Stimulated activated CD8-positive, alpha-beta memory T cell treated with anti-CD3 and anti-CD28 coated beads, Interleukin-4, amount 100 ng/mL, for 1 hour (primary cell): ENCODE measurements at regions not wholly inside any gene's neighbourhood (a gene's known extent, or its start where the extent isn't known, plus 50 kb on each side); places are given as distances from the start of the nearest gene placed in this dataset.

Experiments used
- DNase-seq, 2 donors: peaks; one replicate each; pipeline ENCODE4 v3.0.0-alpha.2; 2020; ENCODE audit warnings: low read depth in 2 of 2, low spot score in 1 of 2

GRCh38 chr5:158305861-158306260 lies 446.9 kb upstream of the CLINT1 start:
- no peak for DNase-seq

GRCh38 chr5:158304607-158305006 lies 445.7 kb upstream of the CLINT1 start:
- no peak for DNase-seq

- DNase-seq: no peak
Observed at GRCh38 chr5:158303883-158304282, 444.9 kb upstream of the CLINT1 start.

- DNase-seq: no peak
Observed at GRCh38 chr5:158303275-158303674, 444.3 kb upstream of the CLINT1 start.

- DNase-seq: no peak
Observed at GRCh38 chr5:158302029-158302428, 443.1 kb upstream of the CLINT1 start.

GRCh38 chr5:158301186-158301585 lies 442.2 kb upstream of the CLINT1 start:
- DNase-seq: no peak

- DNase-seq: no peak
Observed at GRCh38 chr5:158300256-158300655, 441.3 kb upstream of the CLINT1 start.

- DNase-seq: no peak
Observed at GRCh38 chr5:158297002-158297527, 438.1 kb upstream of the CLINT1 start.

- DNase-seq: no peak
Observed at GRCh38 chr5:158294701-158295100, 435.8 kb upstream of the CLINT1 start.

- no peak for DNase-seq
Observed at GRCh38 chr5:158292981-158293380, 434.0 kb upstream of the CLINT1 start.

- DNase-seq: no peak
Observed at GRCh38 chr5:158289967-158290366, 431.0 kb upstream of the CLINT1 start.

- no peak for DNase-seq
Observed at GRCh38 chr5:158288272-158288657, 429.3 kb upstream of the CLINT1 start.

- DNase-seq: no peak
Observed at GRCh38 chr5:158287643-158288271, 428.8 kb upstream of the CLINT1 start.

- no peak for DNase-seq
Observed at GRCh38 chr5:158286827-158287226, 427.9 kb upstream of the CLINT1 start.

- DNase-seq: no peak
Observed at GRCh38 chr5:158285698-158286097, 426.8 kb upstream of the CLINT1 start.

GRCh38 chr5:158284242-158284641 lies 425.3 kb upstream of the CLINT1 start:
- no peak for DNase-seq

GRCh38 chr5:158283397-158283796 lies 424.5 kb upstream of the CLINT1 start:
- no peak for DNase-seq

GRCh38 chr5:158278216-158278925 lies 419.4 kb upstream of the CLINT1 start:
- no peak for DNase-seq

- no peak for DNase-seq
Observed at GRCh38 chr5:158277276-158277675, 418.3 kb upstream of the CLINT1 start.

- DNase-seq: no peak
Observed at GRCh38 chr5:158276692-158277091, 417.7 kb upstream of the CLINT1 start.

- DNase-seq: no peak
Observed at GRCh38 chr5:158275511-158275910, 416.6 kb upstream of the CLINT1 start.

GRCh38 chr5:158273035-158273434 lies 414.1 kb upstream of the CLINT1 start:
- DNase-seq: no peak

GRCh38 chr5:158272409-158272808 lies 413.5 kb upstream of the CLINT1 start:
- no peak for DNase-seq
